Thyroid gland (tissue), 4 donors: ENCODE measurements at regions not wholly inside any gene's neighbourhood (a gene's known extent, or its start where the extent isn't known, plus 50 kb on each side); places are given as distances from the start of the nearest gene placed in this dataset.

Experiments used
- DNase-seq, 2 donors: peaks; one replicate each; pipeline ENCODE4 v3.0.0-alpha.2; 2019
- H3K27ac ChIP-seq, 3 donors: fragments of 200-600 bp; sonication (generic); 1 replicate in 2 of 3; 2 replicates in 1 of 3; pipeline ENCODE4 v1.5.1; 2016 to 2019; ENCODE audit warnings: mild to moderate bottlenecking in 1 of 3, moderate library complexity in 1 of 3
- H3K27me3 ChIP-seq: fragments of 200-600 bp; sonication (generic); one replicate; pipeline ENCODE4 v1.5.1; 2019
- H3K36me3 ChIP-seq, 2 donors: fragments of 200-600 bp; sonication (generic); one replicate each; pipeline ENCODE4 v1.5.1; 2016 to 2019
- H3K4me1 ChIP-seq, 2 donors: fragments of 200-600 bp; sonication (generic); one replicate each; pipeline ENCODE4 v1.5.1; 2017 to 2019
- H3K4me3 ChIP-seq, 3 donors: fragments of 200-600 bp; sonication (generic); replicated peaks in 1 of 3; 1 replicate in 2 of 3; 2 replicates in 1 of 3; pipeline ENCODE4 v1.5.1; 2016; ENCODE audit warnings: mild to moderate bottlenecking in 1 of 3
- H3K9me3 ChIP-seq: fragments of 200-600 bp; sonication (generic); one replicate; pipeline ENCODE4 v1.5.1; 2017
- POLR2A ChIP-seq, 2 donors: fragments of 450-650 bp; IDR thresholded peaks; one replicate each; pipeline ENCODE4 v1.6.1; 2017; ENCODE audit warnings: antibody characterized with exemption in 2 of 2, mild to moderate bottlenecking in 2 of 2, moderate library complexity in 1 of 2
- WGBS, 2 donors: methylation state at CpG; one replicate each; pipeline ENCODE4 v1.1.5; 2017; 5-methylcytosine and 5-hydroxymethylcytosine counted together
- intact Hi-C: fragments of 100-400 bp; cut with DNase I; formaldehyde crosslinking; loops from one replicate; pipeline ENCODE4 v1.15.1; 2023
- TF ChIP-seq, protein P1 (sequence below), 6 experiments: fragments of 200-600 bp in 3 of 6; fragments of 450-650 bp in 3 of 6; sonication (generic) in 3 of 6; IDR thresholded peaks; one replicate each; pipeline ENCODE4 v1.5.1; 2016 to 2019; ENCODE audit warnings: antibody characterized with exemption in 6 of 6, mild to moderate bottlenecking in 2 of 6, inconsistent platforms in 1 of 6, moderate library complexity in 1 of 6

DNA sequence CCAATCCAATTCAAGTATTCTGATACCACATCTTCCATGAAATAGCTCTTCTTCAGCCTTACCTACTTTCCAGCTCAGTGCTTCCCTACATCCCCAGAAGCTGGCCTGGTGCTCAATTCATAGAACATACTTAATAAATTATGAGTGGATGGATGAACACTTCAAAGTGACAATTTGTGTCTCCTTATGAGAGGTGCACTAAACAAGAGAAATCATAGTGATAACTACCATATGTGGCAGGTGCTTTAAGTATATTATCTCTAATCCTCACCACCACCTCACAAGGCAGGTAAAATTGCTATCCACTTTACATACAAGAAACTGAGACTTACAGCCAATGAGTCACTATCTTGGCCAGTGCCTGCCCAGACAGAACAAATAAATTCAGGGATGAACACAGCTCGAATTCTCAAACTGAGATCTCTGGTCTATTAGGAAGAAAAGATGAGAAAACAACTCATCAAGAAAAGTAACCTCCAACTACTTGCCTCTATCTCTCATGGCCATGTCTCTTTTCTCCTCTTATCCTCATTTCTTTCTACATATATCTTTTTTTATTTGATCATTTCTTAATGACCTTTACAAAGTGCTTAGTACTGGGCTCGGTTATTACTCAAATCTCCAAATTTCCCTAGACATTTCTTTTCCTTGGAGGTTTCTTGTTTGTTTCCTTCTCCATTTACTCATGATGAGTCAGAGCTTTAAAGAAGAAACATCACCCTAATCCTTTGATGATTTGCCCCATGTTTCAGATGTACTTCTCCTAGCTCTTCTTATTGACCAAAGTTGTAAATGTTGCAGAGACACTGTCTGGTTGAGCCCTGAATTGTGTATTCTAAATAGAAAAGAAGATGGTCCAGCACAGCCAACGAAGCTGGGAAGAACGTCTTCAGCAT is 161.5 kb downstream of the RPS29 start:
- no peak for TF ChIP-seq POLR2A (IDR thresholded peaks at IDR 0.05)
- TF ChIP-seq, protein P1, sequence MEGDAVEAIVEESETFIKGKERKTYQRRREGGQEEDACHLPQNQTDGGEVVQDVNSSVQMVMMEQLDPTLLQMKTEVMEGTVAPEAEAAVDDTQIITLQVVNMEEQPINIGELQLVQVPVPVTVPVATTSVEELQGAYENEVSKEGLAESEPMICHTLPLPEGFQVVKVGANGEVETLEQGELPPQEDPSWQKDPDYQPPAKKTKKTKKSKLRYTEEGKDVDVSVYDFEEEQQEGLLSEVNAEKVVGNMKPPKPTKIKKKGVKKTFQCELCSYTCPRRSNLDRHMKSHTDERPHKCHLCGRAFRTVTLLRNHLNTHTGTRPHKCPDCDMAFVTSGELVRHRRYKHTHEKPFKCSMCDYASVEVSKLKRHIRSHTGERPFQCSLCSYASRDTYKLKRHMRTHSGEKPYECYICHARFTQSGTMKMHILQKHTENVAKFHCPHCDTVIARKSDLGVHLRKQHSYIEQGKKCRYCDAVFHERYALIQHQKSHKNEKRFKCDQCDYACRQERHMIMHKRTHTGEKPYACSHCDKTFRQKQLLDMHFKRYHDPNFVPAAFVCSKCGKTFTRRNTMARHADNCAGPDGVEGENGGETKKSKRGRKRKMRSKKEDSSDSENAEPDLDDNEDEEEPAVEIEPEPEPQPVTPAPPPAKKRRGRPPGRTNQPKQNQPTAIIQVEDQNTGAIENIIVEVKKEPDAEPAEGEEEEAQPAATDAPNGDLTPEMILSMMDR (IDR thresholded peaks at IDR 0.05): no peak
- intact Hi-C loops: no loop called here
- Histone ChIP-seq H3K4me3 (no peak overlapping the region), H3K27ac (no peak overlapping the region), H3K4me1 (no peaks in the 10 kb centered on the region), H3K36me3 (no peaks in the 10 kb centered on the region), H3K9me3 (no peaks in the 10 kb centered on the region), H3K27me3 (no peaks in the 10 kb centered on the region)
- no peak for DNase-seq
- WGBS, 2 donors: 83 to 85% methylated on average over 4 of the region's 4 CpGs

DNA sequence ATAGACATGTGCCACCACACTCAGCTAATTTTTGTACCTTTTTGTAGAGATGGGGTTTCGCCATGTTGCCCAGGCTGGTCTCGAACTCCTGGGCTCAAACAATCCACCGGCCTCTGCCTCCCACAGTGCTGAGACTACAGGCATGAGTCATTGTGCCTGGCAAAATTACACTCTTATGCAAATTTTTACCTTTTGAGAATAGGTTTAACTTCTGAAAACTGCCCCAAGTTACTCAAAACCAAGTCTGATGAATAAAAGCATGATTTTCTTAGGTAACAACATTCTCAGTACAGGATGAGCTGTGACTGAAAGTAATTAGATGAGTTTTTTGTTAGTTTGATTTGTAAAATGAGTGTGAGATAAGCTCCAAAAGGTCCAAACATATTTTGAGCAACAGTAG is 166.0 kb downstream of the RPS29 start:
- TF ChIP-seq, protein P1 (IDR thresholded peaks at IDR 0.05): no peak
- no peak for TF ChIP-seq POLR2A (IDR thresholded peaks at IDR 0.05)
- WGBS, 2 donors: 93 to 94% methylated on average over 3 of the region's 3 CpGs
- no peaks in the 10 kb centered on the region for H3K9me3 ChIP-seq
- H3K4me3 ChIP-seq: no peak overlapping the region
- H3K4me1 ChIP-seq: no peaks in the 10 kb centered on the region
- no peaks in the 10 kb centered on the region for H3K36me3 ChIP-seq
- DNase-seq: no peak
- H3K27me3 ChIP-seq: no peaks in the 10 kb centered on the region
- intact Hi-C loops: no loop called here
- H3K27ac ChIP-seq: no peak overlapping the region

GRCh38 chr14:49418789-49419188 is 167.4 kb downstream of the RPS29 start:
- DNase-seq: no peak
- no peak overlapping the region for H3K27ac ChIP-seq
- H3K9me3 ChIP-seq: no peaks in the 10 kb centered on the region
- TF ChIP-seq, protein P1 (IDR thresholded peaks at IDR 0.05): no peak
- no peak for TF ChIP-seq POLR2A (IDR thresholded peaks at IDR 0.05)
- no peak overlapping the region for H3K4me3 ChIP-seq
- WGBS, 2 donors: 87 to 92% methylated on average over 4 of the region's 4 CpGs
- no peaks in the 10 kb centered on the region for H3K27me3 ChIP-seq
- H3K4me1 ChIP-seq: no peaks in the 10 kb centered on the region
- intact Hi-C loops: no loop called here
- H3K36me3 ChIP-seq: no peaks in the 10 kb centered on the region

DNA sequence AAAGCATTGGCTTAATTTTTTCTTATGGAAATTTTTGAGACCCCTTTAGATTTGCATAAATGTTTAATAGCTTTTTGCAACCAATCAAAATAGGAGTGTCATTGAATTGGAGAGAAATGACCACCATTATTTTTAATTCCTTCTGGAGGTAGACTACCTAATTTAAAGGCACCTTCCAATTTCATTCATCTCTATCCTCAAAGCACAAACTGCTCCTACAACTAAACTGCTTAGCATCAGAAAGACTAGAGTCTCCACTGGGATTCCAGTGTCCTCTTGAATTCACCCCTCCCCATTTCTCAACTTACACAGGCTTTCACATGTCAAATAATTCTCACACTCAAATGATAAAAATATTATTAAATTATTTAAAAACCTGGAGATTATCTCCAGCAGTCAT is 168.4 kb downstream of the RPS29 start:
- no peak for DNase-seq
- TF ChIP-seq POLR2A (IDR thresholded peaks at IDR 0.05): no peak
- TF ChIP-seq, protein P1 (IDR thresholded peaks at IDR 0.05): no peak
- intact Hi-C loops: no loop called here
- Histone ChIP-seq H3K4me1 (no peaks in the 10 kb centered on the region), H3K27ac (no peak overlapping the region), H3K4me3 (no peak overlapping the region), H3K9me3 (no peaks in the 10 kb centered on the region), H3K27me3 (no peaks in the 10 kb centered on the region), H3K36me3 (no peaks in the 10 kb centered on the region)

- H3K4me3 ChIP-seq: no peak overlapping the region
- no peak for DNase-seq
- no peak overlapping the region for H3K27ac ChIP-seq
- no peaks in the 10 kb centered on the region for H3K4me1 ChIP-seq
- H3K36me3 ChIP-seq: no peaks in the 10 kb centered on the region
- H3K9me3 ChIP-seq: no peaks in the 10 kb centered on the region
- no peaks in the 10 kb centered on the region for H3K27me3 ChIP-seq
- WGBS, 2 donors: 69 to 77% methylated on average over 1 of the region's 1 CpG
- TF ChIP-seq, protein P1 (IDR thresholded peaks at IDR 0.05): no peak
- TF ChIP-seq POLR2A (IDR thresholded peaks at IDR 0.05): no peak
- intact Hi-C loops: no loop called here
Measured at GRCh38 chr14:49408187-49408933, 177.8 kb downstream of the RPS29 start.
